NOMO-1 (cell line): ENCODE measurements at regions not wholly inside any gene's neighbourhood (a gene's known extent, or its start where the extent isn't known, plus 50 kb on each side); places are given as distances from the start of the nearest gene placed in this dataset.

Source experiments
- DNase-seq, 2 experiments: peaks; one replicate each; lab custom pipeline; 2025; ENCODE audit not compliant: unreplicated experiment in 2 of 2; lab: John Stamatoyannopoulos, UW

DNA sequence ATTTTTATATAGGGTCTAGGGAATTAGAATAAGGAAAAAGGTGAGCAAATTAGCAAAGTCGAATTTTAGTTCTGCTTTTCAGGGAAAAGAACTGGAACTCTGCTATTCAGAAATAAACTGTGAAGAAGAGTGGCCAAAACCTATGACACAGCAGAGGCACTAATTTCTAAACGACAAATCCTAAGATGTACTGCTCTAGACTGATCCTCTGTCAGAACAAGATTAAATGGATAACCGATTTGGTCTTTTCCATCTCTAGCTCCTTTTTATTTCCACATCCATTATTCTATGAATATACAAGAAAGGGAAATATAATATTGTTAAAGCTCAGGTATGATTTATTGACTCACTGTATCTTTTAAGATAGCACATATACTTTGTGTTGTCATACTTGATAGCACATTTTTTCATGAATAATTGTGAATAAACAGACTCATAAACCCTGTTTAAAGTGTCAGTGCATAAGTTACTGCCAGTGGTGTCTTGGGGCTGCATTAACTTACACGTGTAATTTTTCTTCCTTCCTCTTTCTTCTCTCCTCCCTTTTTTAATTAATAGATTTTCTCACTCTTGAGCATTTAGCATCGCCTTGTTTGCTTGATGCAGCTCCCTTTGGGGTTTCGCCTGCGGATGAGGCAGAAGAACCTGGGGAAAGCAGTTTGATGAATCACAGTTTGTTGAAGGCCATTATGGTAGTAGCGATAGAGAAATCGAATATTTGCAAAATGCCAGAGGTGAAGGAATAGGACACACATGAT is 496.6 kb downstream of the ADGRL2 start:
- no peak for DNase-seq

DNA sequence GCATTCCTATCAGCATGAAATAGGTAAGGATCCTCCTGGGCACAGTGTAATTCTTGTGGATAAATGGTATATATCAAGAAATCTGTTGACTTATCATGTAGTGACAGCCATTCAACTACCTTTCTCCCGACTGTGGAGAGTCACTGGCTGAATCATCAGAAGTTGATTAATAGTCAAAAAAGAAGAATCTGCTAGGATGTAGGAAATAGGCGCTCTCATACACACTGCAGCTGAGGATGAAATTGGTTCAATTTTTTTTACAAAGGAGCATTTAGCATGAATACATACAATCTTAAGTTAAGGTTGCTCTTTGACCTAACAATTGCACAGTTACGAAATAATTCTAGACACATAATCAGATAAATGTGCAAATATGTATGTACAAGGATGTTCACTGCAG is 486.8 kb downstream of the ADGRL2 start:
- no peak for DNase-seq

DNA sequence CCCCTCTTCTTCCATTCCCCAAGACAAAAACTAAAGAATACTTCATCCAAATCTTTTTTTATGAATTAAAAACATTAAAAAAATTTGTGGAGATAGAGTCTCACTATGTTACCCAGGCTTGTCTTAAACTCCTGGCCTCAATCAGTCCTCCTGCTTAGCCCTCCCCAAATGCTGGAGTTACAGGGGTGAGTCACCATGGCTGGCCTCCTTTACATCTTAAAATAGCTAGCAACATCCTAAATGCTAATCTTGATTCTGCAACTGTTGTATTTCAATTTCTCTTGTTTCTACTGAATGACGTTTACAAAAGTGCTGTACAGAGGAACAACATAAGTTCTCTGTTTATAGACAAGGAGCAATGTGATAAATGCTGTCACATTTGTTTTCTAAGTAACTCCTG is 483.5 kb downstream of the ADGRL2 start:
- peak; percentile 5 to 20 for DNase-seq

DNA sequence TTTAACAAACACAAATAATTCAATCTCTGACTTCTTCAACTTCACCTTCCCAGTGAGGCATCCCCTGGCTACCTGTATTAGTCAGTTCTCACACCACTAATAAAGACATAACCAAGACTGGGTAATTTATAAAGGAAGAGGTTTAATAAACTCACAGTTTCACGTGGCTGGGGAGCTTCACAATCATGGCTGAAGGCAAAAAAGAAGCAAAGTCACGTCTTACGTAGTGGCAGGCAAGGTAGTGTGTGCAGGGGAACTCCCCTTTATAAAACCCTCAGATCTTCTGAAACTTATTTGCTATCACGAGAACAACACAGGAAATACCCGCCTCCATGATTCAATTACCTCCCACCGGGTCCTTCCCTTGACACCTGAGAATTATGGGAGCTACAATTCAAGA is 478.5 kb downstream of the ADGRL2 start:
- no peak for DNase-seq

DNA sequence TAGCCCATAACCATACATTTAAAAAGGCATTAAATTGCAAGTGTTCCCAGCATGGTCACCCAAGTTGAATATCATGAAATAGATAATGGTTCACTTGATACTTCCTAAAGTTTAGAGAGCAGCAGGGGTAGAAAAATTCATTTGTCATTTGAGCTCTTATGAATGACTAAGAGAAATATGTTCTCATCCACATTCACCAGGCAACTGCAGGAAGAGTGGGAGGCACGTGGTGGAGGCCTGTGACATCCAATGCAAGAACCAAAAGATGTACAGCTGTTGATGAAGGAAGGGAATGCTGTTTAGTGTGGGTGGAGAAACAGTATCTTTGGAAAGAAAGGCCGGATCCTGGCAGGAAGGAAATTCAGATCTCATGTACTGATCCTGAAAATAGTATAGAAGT is 473.1 kb downstream of the ADGRL2 start:
- no peak for DNase-seq

DNA sequence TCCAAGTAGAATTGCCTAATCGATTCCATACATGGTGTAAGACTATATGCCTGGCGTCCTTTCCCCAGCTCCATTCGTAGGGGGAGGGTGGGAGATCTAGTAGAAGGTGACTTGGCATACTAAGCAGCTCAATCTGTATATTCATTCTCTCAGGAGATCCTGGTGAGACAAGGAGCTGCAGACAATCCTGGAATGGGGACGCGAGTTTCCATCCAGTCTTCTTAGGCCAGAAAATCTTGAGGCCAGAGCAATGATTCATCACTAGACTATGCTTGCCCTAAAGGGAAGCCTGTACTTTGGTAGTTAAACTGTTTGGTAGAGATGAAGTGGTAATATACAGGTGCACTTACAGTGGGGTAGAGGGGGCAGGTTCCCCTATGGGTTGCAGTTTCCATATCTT is 468.7 kb downstream of the ADGRL2 start:
- DNase-seq = no peak

DNA sequence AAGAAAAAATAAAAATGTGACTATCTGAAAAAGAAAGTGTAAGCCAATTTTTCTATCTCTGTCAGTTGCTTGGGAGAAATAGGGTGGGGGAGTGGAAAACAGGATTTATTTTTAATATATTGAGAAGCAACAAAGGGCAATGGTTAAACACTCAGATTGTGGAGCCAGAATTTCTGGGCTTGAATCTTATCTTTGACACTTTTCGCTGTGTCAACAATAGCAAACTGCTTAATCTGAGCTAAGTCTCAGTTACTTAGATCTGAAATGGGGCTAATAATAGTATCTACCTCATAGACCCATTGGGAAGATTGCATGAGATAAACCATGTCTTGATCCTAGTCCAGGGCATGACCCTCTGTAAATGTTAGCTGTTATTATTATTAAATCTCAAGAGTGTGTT is 468.1 kb downstream of the ADGRL2 start:
- DNase-seq = no peak

DNA sequence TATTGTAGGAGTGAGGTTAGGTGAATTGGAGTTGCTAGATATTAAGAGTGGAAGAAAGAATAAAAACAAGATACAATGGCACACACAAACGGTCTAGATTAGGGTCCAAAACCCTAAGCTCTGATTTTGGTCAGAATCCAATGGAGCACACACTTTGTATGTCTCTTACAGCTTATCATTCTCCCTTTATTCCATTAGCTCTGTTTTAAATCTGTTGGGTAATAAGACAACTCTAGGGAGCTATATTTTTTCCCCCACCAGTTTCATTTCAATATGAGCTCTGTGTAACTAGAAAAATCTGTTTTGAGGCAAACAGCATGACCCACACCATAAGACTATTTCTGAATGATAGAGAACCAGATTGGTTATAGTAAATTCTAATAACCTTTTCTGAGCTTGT is 465.6 kb downstream of the ADGRL2 start:
- no peak for DNase-seq

DNA sequence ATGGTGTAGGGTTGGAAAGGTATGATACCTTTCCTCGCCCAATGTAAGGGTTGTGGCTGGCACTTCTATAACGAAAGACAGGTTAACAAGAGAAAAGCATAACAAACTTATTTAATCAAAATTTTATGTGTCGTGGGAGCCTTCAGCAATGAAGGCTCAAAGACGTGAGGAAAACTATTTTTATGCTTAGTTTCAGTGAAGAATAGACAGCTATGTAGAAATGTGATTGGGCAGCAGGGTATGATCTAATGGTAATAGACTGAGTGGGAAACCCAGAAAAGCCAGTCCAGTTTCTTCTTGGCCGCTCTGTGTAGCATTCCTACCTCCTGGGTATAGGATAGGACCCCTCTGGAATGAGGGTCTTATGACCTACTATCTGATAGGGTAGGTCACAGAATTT is 464.7 kb downstream of the ADGRL2 start:
- no peak for DNase-seq

DNA sequence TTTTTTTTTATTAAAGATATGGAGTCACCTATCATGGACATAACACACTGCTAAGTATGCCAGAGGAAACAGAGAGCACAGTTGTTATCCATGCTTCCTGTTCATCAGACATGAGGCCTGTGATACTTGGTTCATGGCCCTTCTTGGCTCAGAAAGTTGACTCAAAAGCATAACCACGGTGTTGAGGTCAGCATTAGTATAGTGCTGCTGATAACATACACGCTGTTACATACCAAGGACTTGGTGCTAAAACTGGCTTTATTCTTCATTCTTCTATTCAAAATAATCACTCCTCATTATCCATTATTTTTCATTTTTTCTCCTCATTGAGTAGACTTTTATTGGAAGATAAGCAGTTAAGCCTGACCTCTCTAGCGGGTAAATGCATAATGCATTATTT is 464.1 kb downstream of the ADGRL2 start:
- DNase-seq = no peak

DNA sequence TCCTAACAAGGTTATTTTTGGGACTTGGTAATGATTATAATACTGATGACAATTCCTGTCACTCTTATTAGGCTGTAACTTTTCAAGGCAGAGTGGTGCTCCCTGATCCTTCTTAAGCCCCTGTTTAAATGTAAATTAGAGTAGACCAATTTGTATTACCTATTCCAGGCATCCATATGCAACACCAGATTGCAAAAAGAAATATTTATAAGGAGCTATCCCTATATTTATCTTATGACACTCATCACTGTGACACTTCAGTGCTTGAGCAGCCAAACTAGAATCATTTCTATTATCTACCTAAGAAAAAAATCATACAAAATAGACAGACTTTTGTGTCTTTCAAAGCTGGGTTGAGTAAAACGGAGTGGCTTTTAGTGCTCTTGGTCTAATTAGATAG is 462.7 kb downstream of the ADGRL2 start:
- no peak for DNase-seq

DNA sequence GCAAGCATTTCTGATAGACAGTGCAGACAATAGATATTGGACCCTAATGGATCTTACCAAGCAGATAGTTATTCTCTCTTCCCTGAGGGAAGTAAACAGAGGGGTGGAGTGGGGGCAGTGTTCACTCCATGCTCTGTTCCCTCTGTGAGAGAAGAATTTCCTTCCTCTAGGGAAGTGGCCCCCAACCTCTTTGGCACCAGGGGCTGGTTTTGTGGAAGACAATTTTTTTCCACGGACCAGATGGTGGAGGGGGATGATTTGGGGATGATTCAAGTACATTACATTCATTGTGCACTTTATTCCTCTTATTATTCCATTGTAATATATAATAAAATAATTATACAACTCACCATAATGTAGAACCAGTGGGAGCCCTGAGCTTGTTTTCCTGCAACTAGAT is 459.9 kb downstream of the ADGRL2 start:
- no peak for DNase-seq

DNA sequence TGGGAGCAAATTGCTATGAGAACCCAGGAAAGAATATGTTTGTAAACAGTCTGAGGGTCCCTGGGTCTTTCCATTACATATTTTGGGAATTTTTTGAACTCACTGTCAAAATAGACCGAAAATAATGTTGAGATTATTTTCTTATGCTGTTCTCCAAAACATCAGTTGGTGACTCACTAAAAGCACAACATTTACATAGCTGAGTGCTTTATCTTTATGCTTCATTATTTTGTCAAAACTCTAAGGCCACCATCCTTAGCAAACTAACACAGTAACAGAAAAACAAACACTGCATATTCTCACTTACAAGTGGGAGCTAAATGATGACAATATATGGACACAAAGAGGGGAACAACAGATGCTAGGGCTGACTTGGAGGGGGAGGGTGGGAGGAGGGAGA is 459.3 kb downstream of the ADGRL2 start:
- DNase-seq = no peak

DNA sequence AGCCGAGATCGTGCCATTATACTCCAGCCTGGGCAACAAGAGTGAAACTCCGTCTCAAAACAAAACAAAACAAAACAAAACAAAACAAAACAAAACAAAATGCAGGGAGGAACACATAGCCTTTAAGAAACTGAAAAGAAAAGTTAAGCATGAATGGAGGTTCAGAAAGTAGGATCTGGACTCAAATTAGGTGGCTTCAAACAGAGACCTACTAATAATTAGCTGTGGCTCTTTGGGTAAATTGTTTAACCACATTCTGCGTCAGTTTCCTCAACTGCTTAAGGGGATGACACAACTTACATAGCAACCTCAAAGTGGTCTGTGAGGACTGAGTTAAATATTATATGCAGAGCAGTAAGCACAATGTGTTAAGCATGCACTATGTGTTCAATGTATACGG is 458.2 kb downstream of the ADGRL2 start:
- no peak for DNase-seq

DNA sequence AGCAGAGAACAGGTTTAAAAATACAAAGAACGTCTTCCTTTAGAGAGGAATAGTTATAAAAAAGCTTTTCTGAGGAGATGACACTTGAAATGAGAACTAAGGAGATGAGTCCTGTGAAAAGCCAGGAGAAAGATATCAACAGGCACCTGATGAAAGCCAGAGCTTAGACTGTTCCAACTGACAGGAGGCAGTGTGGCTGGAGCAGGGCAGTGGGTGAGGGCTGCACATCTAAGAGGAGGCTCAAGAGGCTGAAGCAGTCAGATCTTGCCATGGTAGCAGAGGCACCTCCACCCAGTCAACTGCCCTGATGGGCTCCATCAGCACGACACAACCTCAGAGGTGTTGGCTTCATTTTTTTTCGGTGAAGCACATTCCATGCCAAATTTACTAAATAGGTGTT is 445.3 kb downstream of the ADGRL2 start:
- no peak for DNase-seq

DNA sequence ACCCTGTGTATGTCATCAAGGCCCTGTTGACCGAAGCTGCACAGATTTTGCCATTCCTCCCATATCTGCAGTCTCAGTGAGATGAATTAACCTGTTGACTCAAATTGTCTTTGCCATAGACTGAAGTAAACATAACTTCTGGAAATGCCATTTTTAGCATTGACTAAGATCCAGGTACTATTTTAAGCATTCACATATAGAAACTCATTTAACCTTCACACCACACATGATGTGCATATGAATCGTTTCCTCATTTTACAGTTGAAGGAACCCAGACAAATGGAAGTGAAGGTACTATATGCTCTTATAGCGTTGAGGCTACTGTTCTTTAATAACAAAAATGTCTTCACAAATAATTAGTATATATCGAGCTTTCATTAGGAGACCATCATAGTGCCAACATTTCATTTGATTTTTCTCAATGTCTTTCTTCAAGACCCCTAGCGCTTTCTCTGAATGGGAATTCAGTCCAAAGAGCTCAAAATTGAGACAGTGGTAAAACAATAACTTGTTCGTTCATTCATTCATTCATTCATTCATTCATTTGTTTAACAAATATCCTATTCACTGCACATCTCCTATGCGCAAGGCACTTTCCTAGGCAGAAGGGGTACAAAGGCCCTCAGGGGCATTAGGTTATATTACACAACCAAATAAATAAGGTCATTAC is 444.7 kb downstream of the ADGRL2 start:
- DNase-seq = peak in 1 of 2 experiments; percentile 50

DNA sequence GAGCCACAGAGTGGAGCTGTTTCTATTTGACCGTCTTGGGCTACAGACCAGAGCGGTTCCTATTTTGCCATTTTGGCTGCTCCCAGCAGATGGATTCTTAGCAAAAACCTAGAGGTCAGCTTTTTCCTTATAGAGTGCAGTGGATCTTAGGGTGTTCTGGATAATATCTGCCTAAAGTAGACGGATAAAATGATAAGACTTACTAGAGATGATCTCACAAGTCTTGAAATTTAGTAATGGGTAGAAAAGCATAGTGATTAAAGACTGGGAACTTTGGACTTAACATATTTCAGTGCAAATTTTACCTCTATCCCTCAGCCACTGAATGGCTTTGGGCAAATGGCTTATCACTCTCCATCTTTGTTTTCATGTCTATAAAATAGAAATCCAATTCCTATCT is 439.8 kb downstream of the ADGRL2 start:
- DNase-seq = no peak

DNA sequence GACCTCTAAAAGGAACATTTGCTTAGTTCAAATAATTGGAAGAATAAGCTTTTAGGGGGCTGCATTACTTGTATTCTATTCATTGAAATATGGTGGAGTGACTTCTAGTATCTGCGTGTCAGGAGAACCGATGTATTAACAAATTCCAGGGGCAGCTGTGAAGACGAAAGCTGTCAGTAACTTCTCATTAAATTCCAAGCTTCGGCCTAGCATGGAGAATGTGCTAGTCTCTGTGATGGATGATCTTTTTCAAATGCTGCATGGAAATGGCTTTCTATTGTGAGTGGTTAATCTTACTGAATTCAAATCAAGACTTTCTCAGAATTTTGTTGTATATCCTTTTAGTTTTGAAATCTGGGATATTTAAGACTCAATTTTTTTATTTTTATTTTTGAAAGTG is 429.9 kb downstream of the ADGRL2 start:
- no peak for DNase-seq

DNA sequence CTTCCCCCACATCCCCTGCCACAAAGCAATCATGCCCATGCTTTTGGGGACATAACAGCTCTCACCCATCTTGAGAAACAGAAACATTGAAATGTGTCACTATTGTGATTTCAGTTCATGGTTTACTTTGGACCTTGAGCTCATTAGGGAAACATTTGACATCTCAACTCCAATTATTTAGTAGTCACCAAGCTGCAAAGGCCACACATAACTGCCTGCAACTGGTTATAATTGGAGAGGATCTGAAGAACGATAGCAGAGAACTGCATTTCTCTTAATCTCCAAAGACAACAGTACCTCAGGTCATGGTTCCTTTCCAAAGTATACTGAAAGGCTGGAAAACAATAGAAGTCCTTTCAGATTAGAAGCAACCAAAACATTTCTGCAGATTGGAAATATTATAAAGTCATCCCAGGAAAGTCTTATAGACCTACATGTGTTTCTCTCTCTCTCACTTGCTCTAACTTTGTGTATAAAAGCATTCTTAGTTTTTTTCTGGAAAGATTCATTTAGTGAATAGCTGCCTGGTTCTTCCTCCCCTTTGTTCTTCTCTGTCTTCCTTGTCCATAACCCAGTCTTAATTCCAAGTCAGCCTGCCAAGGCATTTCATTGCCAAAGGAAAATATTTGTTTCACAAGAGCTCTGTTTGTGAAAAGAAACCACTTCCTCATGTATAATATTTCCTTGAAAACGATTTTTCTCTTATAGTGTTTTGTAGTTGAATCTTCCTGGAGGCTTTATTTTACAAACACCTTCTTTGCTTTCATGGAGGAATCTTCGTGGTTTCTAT is 426.8 kb downstream of the ADGRL2 start:
- DNase-seq = peak in 1 of 2 experiments; percentile 62

DNA sequence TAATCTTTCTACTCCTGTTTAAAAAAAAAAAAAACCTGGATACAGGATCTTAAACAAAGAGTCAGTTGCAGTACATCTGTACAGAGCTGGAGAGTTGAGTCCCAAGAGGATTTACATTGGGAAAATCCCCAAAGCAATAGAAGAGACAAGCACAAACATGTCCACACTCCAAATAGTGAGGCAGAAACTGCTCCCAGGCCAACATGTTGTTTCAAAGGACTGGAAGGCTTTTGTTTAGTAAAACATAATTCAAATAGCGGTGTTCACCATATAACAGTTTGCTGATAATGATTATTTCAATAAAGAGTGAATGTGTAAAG is 425.4 kb downstream of the ADGRL2 start:
- DNase-seq = peak in 1 of 2 experiments; percentile 34

DNA sequence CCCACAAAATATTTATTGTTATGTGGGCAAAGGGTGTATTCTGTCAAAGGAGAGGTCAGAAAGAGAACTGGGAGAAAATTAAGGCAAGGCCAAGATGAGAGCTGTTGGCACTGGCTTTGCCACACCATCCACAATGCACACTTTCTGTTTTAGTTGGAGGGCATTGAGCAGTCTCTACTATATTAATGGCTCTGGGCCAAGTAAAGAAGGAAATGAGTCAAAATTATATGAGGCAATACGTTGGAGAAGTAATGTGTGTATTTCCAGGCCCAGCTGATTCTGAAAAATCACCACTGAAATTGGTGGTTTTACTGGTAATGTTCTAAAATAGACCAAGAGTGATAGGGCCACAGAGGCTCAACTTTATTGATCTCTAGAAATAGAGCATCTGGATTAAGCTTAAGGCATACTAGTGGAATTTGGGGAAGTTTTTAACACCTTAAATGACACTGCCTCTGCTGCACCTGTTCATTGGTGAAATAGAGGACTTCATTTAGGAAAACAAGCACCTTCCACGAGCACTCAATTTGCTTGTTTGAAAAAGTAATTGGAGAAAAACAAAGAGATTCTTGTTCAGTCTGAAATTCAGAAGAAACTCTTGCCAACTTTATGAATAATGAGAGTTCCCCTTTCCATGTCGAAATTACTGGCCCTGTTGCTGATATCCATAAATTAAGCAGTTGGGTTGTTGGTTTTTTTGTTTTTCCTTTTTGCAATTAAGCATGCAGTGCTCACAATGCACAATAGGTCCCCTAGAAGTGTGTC is 424.9 kb downstream of the ADGRL2 start:
- peak; percentile 81 to 90 for DNase-seq
